Activated CD4-positive, alpha-beta T cell treated with anti-CD3 and anti-CD28 coated beads for 36 hours (primary cell): ENCODE measurements at regions not wholly inside any gene's neighbourhood (a gene's known extent, or its start where the extent isn't known, plus 50 kb on each side); places are given as distances from the start of the nearest gene placed in this dataset.

Source experiments
- ATAC-seq: fragments of 200-7000 bp; cut with Tn5 transposase; one replicate; pipeline ENCODE4 v1.10.0; 2021; ENCODE audit warnings: mild to moderate bottlenecking, moderate library complexity
- CTCF ChIA-PET: fragments of 350-600 bp; sonication (Branson Sonifier 250); formaldehyde crosslinking; loops from one replicate; lab custom pipeline; 2021; ENCODE audit warnings: antibody characterized with exemption; lab: Charles Lee
- POLR2A ChIA-PET: fragments of 350-600 bp; sonication (Branson Sonifier 250); formaldehyde crosslinking; loops from one replicate; lab custom pipeline; 2021; ENCODE audit warnings: antibody characterized with exemption, inconsistent platforms; lab: Charles Lee
- DNase-seq: peaks from one replicate; pipeline ENCODE4 v3.0.0-alpha.2; 2020
- H3K27ac Mint-ChIP-seq: one replicate; pipeline ENCODE4 v1.8.0; 2021; ENCODE audit warnings: mixed read lengths
- H3K27me3 Mint-ChIP-seq: one replicate; pipeline ENCODE4 v1.8.0; 2021; ENCODE audit warnings: mixed read lengths
- H3K36me3 Mint-ChIP-seq: one replicate; pipeline ENCODE4 v1.8.0; 2021; ENCODE audit warnings: low read depth, mixed read lengths
- H3K4me1 Mint-ChIP-seq: one replicate; pipeline ENCODE4 v1.8.0; 2021; ENCODE audit warnings: mixed read lengths
- H3K4me3 Mint-ChIP-seq: one replicate; pipeline ENCODE4 v1.8.0; 2021; ENCODE audit warnings: mild to moderate bottlenecking, moderate library complexity, mixed read lengths
- H3K9me3 Mint-ChIP-seq: one replicate; pipeline ENCODE4 v1.8.0; 2021; ENCODE audit warnings: low read depth, mixed read lengths
- intact Hi-C, 2 experiments: fragments of 100-400 bp; cut with DNase I in 1 of 2; cut with micrococcal nuclease in 1 of 2; formaldehyde crosslinking; loops; one replicate each; pipeline versions ENCODE4 v1.14.2 to v1.15.1; 2022 to 2024; cut with DNase I, micrococcal nuclease

DNA sequence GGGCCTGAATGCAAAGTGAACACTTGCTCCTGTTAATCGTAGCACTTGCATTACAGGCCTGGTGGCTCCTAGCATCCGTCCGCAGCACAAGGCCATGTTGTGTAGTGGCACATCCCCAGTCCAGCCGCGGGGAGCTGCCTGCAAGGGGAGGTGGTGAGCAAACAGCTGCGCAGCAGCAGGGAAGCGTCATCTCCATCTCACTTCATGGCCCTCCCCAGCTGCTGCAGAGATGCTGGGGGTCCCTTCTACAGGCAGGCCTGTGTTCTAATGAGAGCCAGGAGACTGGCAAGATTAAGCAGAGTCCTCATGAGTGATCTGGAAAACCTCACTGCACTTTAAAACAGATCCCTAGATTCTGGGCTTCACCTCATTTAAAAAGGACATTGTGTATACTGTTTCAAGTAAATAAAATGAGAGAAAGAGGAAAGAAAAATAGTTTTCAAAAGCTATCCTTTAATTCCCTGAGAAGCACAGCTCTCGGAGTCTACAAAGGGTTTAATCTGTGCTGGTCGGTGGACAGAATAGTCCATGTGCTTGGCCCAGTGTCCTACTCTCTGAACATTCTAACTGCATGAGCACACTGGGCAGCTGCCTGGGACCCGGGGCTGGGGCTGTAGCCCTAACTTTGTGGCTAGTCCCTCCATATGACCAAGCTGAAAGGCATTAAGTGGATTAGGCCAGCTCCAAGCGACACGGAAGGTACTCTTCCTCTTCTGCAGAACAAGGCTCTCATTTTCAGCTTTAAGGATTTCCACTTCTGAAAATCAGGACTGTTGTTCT is 125.8 kb downstream of the LY86 start:
- H3K27ac Mint-ChIP-seq = no peak overlapping the region
- no peak overlapping the region for H3K4me3 Mint-ChIP-seq
- DNase-seq (no peak), ATAC-seq (no peak)
- POLR2A ChIA-PET = interaction anchor here (0.6 kb wide), 1 partner anchor 884 kb away, joined by 5 read pairs; no protein-coding TSS in a partner anchor
- H3K27me3 Mint-ChIP-seq = peaks cover 12% of the 10 kb centered on the region
- H3K36me3 Mint-ChIP-seq = no peaks in the 10 kb centered on the region
- intact Hi-C loops = no loop called here
- H3K9me3 Mint-ChIP-seq = no peaks in the 10 kb centered on the region
- CTCF ChIA-PET = interaction anchor here (0.6 kb wide), 1 partner anchor 36 kb away, joined by 3 read pairs; no protein-coding TSS in a partner anchor
- peaks cover 29% of the 10 kb centered on the region for H3K4me1 Mint-ChIP-seq

DNA sequence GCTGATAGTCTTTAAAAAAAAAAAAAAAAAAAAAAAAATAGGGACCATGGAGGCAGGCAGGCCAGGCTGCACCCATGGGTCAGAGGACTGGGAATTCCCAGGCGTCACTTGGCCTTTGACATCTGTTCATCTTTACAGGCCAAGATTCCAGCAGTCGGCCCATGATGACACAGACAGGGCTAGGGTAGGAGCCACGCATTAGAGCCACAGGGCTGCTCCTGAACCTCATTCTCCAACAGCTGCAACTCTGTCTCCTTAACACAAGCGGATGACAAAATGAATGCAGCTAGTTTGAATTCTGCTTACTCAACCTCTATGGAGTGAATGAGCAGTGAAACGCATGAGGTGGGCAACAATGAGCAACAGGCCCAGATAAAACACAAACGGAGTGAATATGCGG is 126.4 kb downstream of the LY86 start:
- no peak overlapping the region for H3K27ac Mint-ChIP-seq
- ChIA-PET POLR2A (no interaction called here), CTCF (no interaction called here)
- H3K27me3 Mint-ChIP-seq = peaks cover 12% of the 10 kb centered on the region
- intact Hi-C loops = no loop called here
- H3K4me1 Mint-ChIP-seq = peaks cover 29% of the 10 kb centered on the region
- ATAC-seq (no peak), DNase-seq (no peak)
- H3K9me3 Mint-ChIP-seq = no peaks in the 10 kb centered on the region
- no peak overlapping the region for H3K4me3 Mint-ChIP-seq
- H3K36me3 Mint-ChIP-seq = no peaks in the 10 kb centered on the region

DNA sequence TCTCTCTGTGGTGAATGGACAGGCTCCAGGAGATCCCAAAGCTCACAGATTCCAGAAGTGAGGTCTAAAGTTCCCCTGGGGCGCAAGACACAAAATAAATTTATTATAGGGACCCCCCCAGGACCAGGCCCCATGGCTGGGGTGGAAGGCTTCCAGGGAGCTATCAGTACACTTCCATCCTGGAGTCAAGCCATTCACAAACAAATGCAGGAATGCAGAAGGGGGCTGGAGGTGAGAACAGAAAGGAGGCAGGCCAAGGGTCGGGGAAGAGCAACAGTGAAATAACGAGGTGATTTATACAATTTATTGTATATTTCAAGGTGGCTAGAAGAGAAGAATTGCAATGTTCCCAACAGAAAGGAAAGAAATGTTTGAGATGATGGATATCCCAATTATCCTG is 126.9 kb downstream of the LY86 start:
- intact Hi-C loops = no loop called here
- no peaks in the 10 kb centered on the region for H3K9me3 Mint-ChIP-seq
- ATAC-seq (no peak), DNase-seq (no peak)
- peaks cover 29% of the 10 kb centered on the region for H3K4me1 Mint-ChIP-seq
- ChIA-PET POLR2A (no interaction called here), CTCF (no interaction called here)
- H3K27me3 Mint-ChIP-seq = peaks cover 12% of the 10 kb centered on the region
- no peaks in the 10 kb centered on the region for H3K36me3 Mint-ChIP-seq
- no peak overlapping the region for H3K4me3 Mint-ChIP-seq
- no peak overlapping the region for H3K27ac Mint-ChIP-seq

DNA sequence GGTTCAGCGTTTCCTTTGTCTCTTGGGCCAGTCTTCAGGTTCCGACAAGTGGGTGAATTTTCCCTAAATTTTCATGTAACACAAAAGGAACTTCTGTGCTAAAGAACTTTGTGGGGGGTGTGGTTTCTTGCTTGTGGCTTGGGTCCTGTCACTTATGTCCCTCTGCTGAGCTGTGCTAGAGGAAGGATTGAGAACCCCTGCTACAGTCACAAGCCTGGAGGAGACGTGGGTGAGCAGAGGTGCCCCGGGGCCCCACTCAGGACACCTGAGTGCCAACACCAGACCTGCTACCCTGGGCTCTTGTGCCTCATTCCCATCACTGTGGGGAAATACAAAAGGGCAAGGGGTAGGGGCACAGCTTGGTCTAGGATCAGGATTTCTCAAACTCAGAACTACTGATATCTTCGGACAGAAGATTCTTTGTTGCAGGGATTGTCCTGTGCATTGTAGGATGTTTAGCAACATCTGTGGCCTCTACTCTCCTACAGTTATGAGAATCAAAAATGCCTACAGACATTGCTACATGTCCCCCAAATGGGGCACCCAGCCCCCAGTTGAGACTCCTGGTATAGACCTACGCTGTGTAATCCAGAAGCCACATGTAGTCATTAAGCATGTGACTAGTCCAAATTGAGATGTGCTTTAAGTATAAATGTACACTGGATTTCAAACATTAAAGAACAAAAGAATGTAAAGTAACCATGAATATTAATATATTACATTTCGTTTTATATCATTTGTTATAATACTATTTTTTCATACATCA is 128.7 kb downstream of the LY86 start:
- Mint-ChIP-seq H3K9me3 (no peaks in the 10 kb centered on the region), H3K4me1 (peaks cover 20% of the 10 kb centered on the region), H3K36me3 (no peaks in the 10 kb centered on the region), H3K27ac (no peak overlapping the region), H3K27me3 (peaks cover 5% of the 10 kb centered on the region), H3K4me3 (no peak overlapping the region)
- ATAC-seq (no peak), DNase-seq (no peak)
- POLR2A ChIA-PET = no interaction called here
- CTCF ChIA-PET = interaction anchor here (1.1 to 1.7 kb wide), 2 partner anchors 40 to 483 kb away, joined by 5 to 6 read pairs; no protein-coding TSS in a partner anchor
- intact Hi-C loops = no loop called here

DNA sequence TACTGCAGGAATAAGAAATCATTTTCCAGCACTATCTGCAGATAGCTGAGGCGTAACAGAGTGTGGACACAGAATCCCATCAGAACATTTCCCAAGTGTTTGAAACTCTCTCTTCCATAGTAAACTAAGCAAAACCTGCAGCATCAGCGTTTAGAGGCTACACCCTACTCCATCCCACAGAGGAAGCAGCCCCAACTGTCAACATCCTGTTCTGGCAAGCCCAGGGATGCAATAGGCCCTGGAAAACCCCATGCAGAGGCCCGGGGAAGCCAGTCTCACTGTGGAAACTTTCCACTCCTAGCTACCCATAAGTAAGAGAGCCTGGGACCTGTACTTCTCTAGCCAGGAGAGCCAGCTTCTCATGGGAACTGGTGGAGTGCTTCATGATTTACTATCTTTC is 129.4 kb downstream of the LY86 start:
- DNase-seq (peak; percentile 21), ATAC-seq (peak; percentile 30)
- Mint-ChIP-seq H3K27me3 (peaks cover under 1% of the 10 kb centered on the region), H3K9me3 (no peaks in the 10 kb centered on the region), H3K4me1 (peaks cover 13% of the 10 kb centered on the region), H3K27ac (no peak overlapping the region), H3K4me3 (no peak overlapping the region), H3K36me3 (no peaks in the 10 kb centered on the region)
- ChIA-PET CTCF (interaction anchor here (0.7 to 1.7 kb wide), 3 partner anchors 16 to 482 kb away, joined by 3 to 6 read pairs (median 5); no protein-coding TSS in a partner anchor), POLR2A (no interaction called here)
- intact Hi-C loops = no loop called here

DNA sequence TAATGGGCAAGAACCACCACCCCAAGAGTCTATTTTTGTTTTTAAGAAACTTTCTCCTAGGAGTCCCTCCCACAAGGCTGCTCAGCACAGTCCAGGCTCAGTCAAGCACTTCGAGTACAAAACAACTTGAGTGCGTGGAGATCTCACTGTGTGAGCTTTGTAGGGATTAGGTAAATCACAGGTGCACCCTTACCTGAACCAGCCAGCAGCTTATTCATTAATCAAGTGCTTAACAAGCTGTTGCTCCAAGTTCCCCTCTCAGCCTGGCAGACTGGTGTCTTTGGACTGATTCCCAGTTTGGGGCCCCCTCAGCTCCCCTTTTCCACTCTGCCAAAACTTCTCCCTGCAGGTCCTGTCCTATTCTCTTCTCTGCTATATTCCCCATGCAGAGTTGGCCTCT is 133.1 kb downstream of the LY86 start:
- Mint-ChIP-seq H3K27ac (no peak overlapping the region), H3K27me3 (no peaks in the 10 kb centered on the region), H3K9me3 (no peaks in the 10 kb centered on the region), H3K36me3 (no peaks in the 10 kb centered on the region), H3K4me3 (no peak overlapping the region), H3K4me1 (peaks cover 9% of the 10 kb centered on the region)
- ChIA-PET CTCF (interaction anchor here (0.5 to 4.0 kb wide), 12 partner anchors 8 to 668 kb away, joined by 3 to 17 read pairs (median 4); partner anchors contain the start of genes CAGE1 and RIOK1), POLR2A (no interaction called here)
- intact Hi-C loops = loop anchor here in 1 of 2 experiments (5.0 kb wide), 1 partner anchor 44 kb away; no protein-coding TSS in a partner anchor
- ATAC-seq (no peak), DNase-seq (no peak)

DNA sequence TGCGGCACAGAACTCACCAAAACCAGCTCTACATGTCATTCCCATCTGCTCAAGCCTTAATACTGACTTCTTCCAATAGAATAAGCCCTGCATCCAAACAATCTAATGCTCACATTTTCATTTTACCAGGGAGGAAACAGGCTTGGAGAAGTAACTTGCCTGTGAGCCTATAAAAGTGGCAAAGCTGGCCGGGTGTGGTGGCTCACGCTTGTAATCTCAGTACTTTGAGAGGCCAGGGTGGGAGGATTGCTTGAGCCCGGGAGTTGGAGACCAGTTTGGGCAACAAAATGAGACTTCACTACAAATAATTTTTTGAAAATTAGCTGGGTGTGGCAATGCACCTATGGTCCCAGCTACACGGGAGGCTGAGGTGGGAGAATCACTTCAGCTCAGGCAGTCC is 133.7 kb downstream of the LY86 start:
- H3K27me3 Mint-ChIP-seq = no peaks in the 10 kb centered on the region
- no peaks in the 10 kb centered on the region for H3K36me3 Mint-ChIP-seq
- ChIA-PET CTCF (interaction anchor here (0.6 to 4.0 kb wide), 11 partner anchors 9 to 667 kb away, joined by 3 to 17 read pairs (median 4); partner anchors contain the start of genes CAGE1 and RIOK1), POLR2A (interaction anchor here (0.6 kb wide), 1 partner anchor 26 kb away, joined by 3 read pairs; no protein-coding TSS in a partner anchor)
- peaks cover 9% of the 10 kb centered on the region for H3K4me1 Mint-ChIP-seq
- no peak for DNase-seq
- H3K9me3 Mint-ChIP-seq = no peaks in the 10 kb centered on the region
- no peak overlapping the region for H3K27ac Mint-ChIP-seq
- no peak for ATAC-seq
- intact Hi-C loops = loop anchor here in 1 of 2 experiments (5.0 kb wide), 1 partner anchor 45 kb away; no protein-coding TSS in a partner anchor
- H3K4me3 Mint-ChIP-seq = no peak overlapping the region

DNA sequence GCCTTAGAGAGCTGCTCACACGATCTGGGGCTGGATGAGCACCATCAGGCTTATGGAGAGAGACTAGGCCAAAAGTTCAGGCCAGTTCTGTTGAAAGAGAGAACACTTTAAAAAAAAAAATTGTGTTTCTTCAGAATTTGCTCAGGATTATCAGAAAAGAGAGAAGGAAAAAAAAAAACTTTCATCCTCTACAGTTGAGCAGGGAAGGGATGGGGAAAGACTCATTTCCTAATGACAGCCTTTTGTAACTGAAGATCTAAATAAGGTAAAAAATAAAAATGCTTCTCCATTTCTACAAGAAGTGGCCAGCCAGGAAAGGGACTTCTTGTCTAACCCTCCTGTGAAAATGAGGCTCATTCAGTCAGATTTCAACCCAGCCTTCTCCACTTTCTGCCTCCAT is 134.8 kb downstream of the LY86 start:
- ChIA-PET POLR2A (no interaction called here), CTCF (interaction anchor here (0.6 to 4.0 kb wide), 8 partner anchors 10 to 915 kb away, joined by 3 to 17 read pairs (median 3); no protein-coding TSS in a partner anchor)
- ATAC-seq (no peak), DNase-seq (no peak)
- Mint-ChIP-seq H3K4me1 (peaks cover 4% of the 10 kb centered on the region), H3K4me3 (no peak overlapping the region), H3K9me3 (no peaks in the 10 kb centered on the region), H3K36me3 (no peaks in the 10 kb centered on the region), H3K27ac (no peak overlapping the region), H3K27me3 (no peaks in the 10 kb centered on the region)
- intact Hi-C loops = loop anchor here in 1 of 2 experiments (5.0 kb wide), 1 partner anchor 46 kb away; no protein-coding TSS in a partner anchor

DNA sequence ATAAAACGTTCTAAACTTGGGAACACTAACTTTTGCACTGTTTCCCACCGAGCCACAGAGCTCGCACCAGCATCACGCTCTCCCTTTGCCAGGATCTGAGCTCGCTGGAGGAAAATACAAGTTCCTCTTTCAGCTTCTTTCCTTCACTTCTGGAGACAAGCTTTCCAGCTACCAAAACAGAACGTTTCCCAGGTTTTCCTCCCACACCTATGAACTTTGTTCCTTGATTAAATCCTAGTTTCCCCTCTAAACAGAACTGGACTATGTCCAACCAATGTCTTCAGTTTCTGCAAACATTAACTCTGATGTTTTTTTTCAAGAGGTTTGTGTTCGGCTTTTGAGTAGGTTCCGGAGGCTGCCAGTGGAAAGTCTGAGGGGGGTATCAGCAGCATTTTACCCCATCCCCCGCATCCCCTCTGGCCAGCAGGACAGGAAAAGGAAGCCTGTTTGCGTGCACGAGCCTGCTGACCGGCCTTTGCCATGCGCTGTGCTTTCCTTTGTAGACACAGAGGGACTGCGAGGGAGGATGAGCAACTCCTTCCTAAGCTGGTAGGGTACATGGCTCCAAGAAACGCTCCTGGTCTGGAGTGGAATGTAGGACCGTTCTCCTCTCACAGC is 135.5 kb downstream of the LY86 start:
- DNase-seq (peak; percentile 38), ATAC-seq (peak; percentile 23)
- Mint-ChIP-seq H3K27me3 (no peaks in the 10 kb centered on the region), H3K27ac (no peak overlapping the region), H3K4me1 (peaks cover 4% of the 10 kb centered on the region), H3K4me3 (no peak overlapping the region), H3K36me3 (no peaks in the 10 kb centered on the region), H3K9me3 (no peaks in the 10 kb centered on the region)
- ChIA-PET POLR2A (interaction anchor here (0.5 kb wide), 1 partner anchor 133 kb away, joined by 3 read pairs; no protein-coding TSS in a partner anchor), CTCF (interaction anchor here (0.6 to 4.0 kb wide), 9 partner anchors 10 to 914 kb away, joined by 3 to 17 read pairs (median 3); no protein-coding TSS in a partner anchor)
- intact Hi-C loops = loop anchor here (1.0 to 5.0 kb wide), 3 partner anchors 47 to 519 kb away; no protein-coding TSS in a partner anchor

DNA sequence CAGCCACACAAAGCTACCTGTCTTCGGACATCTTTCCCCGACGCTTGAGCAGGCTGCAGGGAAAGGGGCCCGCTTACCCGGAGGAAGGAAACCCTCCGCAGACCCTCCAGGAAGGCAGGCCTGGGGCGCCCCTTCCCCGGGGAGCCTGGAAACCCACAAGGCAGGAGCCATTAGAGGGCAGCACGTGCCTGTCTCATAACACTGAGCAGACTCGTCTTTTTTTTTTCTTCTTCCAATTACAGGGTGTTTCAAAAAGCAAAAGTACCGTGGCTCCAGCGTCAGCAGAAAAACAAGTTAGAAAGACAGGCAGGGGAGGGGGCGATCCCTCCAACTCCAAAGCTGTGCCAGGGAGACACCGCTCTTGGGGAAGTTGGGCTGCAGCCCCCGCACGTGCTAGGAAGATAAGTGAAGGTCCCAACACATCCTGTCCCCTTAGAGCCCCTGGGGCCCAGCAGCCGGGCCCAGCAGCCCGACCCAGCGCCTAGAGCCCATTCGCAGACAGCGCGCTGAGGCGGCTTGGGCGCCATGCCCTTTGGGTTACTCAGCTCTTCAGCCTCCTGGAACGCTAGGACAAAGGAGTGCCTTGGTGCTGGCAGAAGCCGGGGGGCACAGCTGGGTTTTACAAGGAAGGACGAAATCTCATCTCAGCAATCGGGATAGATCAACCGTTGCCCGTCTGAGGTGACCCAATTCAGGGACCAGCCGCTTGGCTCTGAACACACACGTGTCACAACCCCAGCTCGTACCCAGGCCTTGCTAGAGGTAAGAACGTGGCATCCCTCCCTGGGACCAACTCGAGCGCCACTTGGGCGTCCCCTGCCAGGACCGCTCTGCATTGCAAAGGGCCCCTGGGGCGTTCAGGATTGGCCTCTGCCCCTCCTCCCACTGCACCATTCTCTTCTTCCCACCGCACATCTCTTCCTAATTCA is 136.3 kb downstream of the LY86 start:
- intact Hi-C loops = loop anchor here (1.0 to 5.0 kb wide), 3 partner anchors 48 to 518 kb away; no protein-coding TSS in a partner anchor
- peak; percentile 79 for DNase-seq
- Mint-ChIP-seq H3K4me1 (peaks cover 4% of the 10 kb centered on the region), H3K9me3 (no peaks in the 10 kb centered on the region), H3K27me3 (peaks cover 3% of the 10 kb centered on the region), H3K36me3 (no peaks in the 10 kb centered on the region), H3K4me3 (peak overlapping the region; percentile 51), H3K27ac (peak overlapping the region; percentile 29)
- peak; percentile 93 for ATAC-seq
- ChIA-PET POLR2A (interaction anchor here (0.5 kb wide), 1 partner anchor 132 kb away, joined by 3 read pairs; no protein-coding TSS in a partner anchor), CTCF (interaction anchor here (0.6 to 4.0 kb wide), 8 partner anchors 21 to 529 kb away, joined by 3 to 17 read pairs (median 4); no protein-coding TSS in a partner anchor)
